ENCODE measurements at regions not wholly inside any gene's neighbourhood (a gene's known extent, or its start where the extent isn't known, plus 50 kb on each side); places are given as distances from the start of the nearest gene placed in this dataset.

DNA sequence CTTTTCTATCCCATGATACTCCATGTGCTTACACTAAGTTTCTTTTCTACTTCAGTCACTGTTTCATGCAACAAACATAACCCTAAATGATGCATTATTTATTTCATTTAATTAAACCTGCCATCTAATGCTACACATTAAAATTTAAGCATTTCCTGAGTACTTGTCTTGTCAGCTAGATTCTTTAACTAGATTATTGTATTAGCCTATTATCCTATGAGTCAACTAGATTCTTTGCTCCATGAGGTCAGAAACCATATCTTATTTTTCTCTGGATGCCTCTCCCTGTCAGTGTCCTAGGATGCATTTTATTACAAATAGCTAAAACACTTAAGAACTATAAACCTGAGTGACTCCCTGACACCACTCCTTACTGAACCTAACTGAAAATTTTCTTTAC, 652.4 kb downstream of the SLC4A3 start:
- no peak for DNase-seq (ENCODE audit: low read depth in 2 of 2)

DNA sequence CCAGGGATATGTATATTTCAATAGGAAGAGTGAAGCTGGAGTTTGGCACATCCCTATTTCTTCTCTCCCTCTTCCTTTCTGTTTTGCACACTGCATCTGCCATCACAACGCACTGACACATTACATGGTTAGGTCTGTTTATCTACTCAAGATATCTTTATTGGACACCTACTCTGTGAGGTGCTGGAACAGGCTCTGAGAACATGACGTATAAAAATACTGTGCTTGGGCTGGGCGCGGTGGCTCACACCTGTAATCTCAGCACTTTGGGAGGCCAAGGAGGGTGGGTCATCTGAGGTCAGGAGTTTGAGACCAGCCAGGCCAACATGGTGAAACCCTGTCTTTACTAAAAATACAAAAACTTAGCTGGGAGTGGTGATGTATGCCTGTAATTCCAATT, 653.3 kb downstream of the SLC4A3 start:
- no peak for DNase-seq (ENCODE audit: low read depth in 2 of 2)

DNA sequence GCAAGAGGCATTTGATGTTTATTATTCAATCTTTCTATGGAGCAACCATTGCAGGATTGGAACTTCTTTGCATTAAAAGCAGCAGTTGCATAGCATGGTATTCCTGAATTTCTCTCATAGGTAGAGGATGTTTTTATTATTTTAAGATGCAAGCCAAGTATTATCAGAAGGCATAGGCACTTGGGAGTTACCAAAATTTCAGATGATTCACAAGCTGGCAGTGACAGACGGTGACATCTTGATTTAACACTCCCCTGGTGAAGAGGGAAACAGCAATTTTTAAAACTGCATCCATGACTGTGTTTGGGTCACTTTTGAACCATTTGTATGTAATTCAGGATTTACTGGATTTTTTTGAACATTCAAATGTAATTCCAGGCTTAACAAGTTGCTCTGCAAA, 654.3 kb downstream of the SLC4A3 start:
- DNase-seq (ENCODE audit: low read depth in 2 of 2) = no peak

DNA sequence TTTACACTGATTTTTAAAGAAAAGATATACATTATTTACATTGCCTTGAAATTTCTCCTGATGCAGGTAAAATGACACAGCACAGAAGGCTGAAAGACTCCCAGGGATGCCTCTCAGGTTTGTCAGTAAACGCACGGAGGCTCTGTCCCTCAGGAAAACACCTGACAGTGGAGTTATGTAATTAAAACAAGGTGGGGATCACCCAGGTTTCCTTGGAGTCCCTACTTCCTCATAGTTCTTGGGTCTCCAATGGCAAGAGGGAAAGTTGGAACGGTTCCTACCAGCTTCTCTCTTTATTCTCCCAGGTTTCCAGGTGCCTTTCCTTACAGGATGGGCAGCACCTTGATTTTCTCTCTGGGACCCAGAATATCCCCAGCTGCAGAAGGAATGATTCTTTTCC, 654.8 kb downstream of the SLC4A3 start:
- DNase-seq (ENCODE audit: low read depth in 2 of 2) = no peak

DNA sequence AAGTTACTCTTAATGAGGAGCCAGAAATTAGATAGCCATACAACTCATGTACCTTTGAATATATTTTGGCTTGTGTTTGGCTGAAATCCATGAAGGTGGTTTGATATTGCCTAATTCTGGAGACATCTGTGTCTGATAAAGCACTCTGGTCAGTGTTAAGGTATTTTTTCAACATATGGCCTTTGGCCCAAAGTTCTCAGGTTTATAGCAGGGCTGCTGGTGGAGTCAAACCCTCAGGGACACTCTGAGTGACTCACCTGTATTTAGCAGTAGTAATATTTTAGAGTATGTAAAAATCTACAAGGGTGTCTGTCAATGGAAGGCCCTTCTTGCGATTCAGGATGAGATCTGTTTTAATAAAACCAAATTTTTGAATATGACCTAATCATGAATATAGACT, 666.5 kb downstream of the SLC4A3 start:
- no peak for DNase-seq (ENCODE audit: low read depth in 2 of 2)

DNA sequence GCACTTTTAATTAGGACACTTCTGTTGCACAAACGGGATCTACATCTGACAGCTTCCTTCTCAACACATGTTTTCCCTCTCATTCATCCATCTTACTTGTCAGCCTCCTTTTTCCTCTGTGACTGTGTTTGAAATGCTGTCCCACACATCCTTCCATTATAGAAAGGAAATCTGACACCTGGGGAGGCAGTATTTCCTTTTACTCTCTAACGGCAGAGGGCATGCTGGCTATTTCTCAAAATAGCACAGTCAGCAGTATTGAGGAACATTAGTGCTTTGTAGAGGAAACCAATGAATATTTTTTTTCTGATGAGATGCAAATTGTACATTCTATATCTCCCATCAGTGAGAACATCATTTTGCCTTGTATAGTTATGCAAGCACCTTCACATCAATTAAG, 668.7 kb downstream of the SLC4A3 start:
- no peak for DNase-seq (ENCODE audit: low read depth in 2 of 2)

DNA sequence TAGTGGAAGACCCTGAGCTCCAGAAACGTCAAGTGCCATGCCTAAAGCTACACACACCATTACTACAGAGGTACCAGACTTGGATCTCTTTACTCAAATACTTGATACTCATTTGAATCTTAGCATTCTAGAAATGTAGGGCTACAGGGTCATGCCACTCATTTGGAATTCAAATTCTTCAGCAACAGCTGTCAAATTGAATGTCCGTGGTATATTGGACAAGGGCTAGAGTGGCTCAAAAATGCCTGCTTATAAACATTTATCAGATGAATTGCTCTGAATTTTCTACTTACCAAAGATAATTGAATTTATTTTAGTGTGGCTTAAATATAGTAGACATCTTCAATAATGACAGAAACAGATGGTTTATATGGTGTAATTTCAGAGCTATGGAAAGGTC, 669.7 kb downstream of the SLC4A3 start:
- DNase-seq (ENCODE audit: low read depth in 2 of 2) = no peak

DNA sequence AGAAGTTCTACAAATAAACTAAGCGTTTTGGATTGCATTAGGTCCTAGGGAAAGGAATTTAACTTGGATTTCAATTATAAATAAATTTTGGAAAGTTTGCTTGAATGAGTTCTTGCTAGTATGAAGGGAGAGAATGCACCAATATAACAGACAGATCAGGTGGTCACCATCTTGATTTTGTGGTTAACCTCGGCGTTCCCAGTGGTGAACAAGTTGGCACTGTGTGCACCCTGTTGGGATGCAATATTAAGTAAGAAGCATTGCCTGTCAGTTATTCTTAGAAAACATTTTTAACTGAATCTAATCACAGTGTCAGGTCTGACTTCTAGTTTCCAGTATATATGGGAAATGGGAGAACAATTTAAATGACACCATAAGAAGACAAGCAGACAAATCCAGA, 673.4 kb downstream of the SLC4A3 start:
- DNase-seq (ENCODE audit: low read depth in 2 of 2) = no peak

DNA sequence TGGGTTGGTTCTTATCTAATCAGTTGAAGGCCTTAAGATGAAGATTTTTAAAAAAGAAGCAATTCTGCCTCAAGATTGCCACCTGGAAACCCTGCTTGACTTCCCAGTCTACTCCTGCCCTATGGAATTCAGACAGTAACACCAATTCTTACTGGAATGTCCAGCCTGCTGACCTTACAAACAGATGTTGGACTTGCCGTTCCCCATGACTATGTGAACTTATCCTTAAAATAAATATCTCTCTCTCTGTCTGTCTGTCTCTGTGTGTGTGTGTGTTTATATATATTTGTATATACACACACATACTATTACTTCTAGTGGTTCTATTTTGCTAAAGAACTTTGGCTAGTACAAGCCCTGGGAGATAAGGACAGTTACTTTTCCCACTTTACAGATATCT, 675.3 kb downstream of the SLC4A3 start:
- no peak for DNase-seq (ENCODE audit: low read depth in 2 of 2)

DNA sequence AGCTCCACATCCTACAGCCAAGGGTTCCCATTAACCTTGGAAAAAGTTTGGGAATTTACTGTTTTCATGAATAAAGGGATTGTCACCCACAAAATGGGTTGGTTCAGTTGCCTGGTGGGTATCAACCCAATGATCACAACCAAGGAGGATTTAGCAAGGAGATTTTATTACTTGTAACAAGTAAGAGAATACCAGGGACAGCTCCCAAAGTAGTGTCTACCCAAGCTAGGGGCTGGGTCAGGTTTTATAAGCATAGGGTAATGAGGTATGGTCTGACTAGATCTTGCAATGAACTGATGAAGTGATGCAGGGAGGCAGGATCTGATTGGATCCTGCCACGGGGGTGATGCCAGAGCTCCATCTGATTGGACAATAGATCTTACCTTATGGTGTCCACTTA, 681.8 kb downstream of the SLC4A3 start:
- DNase-seq (ENCODE audit: low read depth in 2 of 2) = no peak

DNA sequence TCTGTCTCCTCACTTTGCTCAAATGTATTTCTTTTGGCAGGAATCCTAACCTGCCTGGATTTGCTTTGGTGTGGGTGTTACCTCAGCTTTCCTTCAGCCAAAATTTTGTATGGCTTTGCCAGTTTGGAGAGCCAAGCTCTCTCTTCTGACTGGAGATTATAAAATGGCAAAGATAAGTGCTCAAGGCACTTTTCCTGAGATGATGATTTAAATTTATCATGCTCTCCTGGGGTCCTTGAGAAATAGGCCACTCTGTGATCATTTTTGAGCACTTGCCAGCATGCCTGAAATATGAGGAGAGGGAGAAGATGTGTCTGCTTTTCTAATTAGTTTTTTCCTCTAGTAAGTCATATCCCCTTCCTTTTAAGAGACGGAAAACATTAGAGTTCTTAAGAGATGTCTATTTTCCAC, 683.0 kb downstream of the SLC4A3 start:
- DNase-seq (ENCODE audit: low read depth in 2 of 2) = no peak

DNA sequence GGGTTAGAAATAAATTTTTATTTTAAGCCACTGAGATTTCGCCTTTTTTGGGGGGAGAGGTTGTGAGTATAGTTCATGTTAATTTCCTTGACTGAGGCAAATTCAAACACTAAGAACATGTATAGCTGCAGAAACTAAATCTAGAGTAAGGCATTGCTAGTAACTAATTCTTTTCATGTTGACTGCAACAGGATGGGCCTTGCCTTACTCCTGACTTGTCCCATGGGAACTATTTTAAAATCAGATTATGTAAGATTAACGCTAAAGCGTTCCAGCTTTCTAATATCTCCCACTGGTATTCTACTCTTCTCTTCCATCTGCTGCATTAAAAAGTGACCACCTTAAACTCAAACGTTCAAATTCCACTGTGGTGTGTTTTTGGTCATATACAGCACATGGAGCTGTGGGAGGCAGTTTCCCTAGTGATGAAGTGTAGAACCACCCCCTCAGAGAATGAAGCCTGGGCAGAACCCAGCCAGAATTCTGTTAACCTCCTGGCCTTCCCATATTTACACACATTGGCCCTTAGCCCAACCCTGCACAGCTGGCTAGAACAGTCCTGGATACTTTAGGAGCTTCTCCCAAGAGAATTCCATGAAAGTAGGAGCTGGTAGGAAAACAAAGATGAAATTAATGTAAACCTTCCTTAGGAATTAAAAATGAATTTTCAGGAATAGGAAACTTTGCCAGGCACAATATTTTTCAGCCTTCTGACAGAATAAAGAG, 687.8 kb downstream of the SLC4A3 start:
- no peak for DNase-seq (ENCODE audit: low read depth in 2 of 2)

DNA sequence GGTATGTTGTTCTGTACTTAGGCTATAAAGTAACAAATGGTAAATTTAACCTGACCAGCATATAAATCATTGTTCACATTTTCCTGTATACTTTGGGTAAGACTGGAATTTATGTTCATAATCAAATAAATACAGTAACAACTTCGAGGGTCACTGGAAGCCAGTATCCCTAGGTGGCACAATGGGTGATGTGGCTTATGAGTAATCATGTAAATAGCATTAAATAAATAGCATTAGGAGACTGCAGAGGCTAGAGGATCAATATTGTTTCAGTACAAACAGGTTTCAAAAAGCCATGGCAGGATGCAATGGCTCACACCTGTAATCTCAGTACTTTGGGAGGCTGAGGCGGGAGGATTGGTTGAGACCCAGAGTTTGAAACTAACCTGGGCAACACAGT, 690.6 kb downstream of the SLC4A3 start:
- no peak for DNase-seq (ENCODE audit: low read depth in 2 of 2)

DNA sequence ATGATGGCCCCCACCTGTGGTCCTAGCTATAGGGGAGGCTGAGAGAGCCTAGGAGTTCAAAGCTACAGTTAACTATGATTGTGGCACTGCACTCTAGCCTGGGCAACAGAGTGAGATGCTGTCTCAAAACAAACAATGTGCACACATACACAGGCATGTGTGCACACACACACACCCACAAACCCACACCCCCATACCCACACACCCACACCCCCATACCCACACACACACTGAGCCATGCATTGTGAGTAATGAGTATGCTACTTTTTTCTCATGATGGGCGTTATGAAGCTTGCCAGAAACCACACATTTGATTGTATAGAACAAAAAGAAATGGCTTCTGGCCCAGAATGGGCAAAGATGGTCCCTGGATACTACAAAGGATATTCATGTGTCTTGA, 691.1 kb downstream of the SLC4A3 start:
- DNase-seq (ENCODE audit: low read depth in 2 of 2) = no peak

DNA sequence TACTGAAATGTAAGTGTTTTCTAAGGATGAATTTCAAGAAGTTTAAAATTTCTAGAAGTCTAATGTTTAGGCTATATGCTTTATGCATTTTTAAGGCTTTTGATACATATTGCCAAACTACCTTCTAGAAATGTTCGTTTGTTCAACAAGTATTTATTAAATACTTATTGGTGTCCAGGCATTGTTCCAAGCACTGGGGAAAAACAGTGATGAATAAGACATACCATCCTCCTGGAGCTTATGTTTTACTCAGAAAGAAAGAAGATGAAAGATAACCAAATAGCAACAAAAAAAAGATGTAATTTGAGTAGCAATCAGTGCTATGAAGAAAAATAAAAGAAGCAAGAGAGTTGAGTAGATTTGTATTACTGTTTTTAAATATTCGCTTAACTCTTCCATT, 692.9 kb downstream of the SLC4A3 start:
- DNase-seq (ENCODE audit: low read depth in 2 of 2) = no peak

DNA sequence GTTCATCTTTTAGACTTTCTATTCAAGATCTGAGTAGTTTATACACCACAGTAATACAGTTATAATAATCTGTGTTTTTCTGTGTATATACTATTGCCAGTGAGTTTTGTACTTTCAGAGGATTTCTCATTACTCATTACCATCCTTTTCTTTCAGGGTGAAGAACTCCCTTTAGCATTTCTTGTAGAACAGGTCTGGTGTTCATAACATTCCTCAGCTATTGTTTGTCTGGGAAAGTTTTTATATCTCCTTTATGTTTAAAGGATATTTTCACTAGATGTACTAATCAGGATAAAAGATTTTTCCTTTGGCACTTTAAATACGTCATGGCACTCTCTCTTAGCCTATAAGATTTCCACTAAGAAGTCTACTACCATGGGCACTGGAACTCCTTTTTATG, 705.5 kb downstream of the SLC4A3 start:
- no peak for DNase-seq (ENCODE audit: low read depth in 2 of 2)

DNA sequence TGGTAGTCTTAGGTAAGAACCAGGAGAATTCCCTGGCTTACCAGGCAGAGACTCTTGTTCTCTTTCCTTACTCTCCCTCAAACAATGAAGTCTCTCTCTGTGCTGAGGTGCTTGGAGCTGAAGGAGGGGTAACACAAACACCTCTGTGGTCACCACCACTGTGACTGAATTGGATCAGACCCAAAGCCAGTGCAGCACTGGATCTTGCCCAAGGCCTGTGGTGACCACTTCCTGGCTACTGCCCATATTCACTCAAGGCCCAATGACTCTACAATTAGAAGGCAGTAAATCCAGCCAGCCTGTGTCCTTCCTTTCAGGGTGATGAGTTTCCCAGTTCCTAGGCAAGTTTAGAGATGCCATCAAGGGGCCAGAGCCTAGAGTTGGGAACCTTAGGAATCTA, 706.8 kb downstream of the SLC4A3 start:
- no peak for DNase-seq (ENCODE audit: low read depth in 2 of 2)

DNA sequence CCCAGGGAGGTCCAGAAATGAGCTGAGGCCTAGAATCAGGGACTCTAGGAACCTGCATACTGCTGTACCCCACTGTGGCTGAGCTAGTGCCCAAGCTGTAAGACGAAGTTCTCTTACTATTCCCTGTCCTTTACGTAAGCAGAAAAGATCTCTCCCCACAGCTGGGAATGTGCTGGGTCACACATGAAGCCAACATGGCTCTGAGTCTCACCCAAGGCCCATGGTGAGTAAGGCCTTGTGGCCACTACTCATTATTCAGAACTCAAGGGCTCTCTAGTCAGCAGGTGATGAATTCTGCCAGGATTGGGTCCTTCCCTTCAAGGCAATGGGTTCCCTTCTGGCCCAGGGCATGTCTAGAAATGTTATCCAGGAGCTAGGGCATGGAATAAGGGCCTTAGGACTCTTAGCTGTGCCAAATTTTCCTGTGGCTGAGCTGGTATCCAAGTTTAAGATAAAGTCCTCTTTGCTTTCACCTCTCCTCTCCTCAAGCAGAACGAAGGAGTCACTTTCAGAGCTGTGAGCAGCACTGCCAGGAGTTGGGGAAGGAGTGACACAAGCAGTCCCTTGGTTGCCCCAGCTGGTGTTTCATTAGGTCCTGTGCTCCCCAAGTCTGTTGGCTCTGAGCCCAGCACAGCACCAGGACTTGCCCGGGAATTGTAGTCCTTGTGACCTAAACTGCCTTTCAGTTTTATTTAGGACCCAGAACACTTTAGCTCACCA, 707.6 kb downstream of the SLC4A3 start:
- no peak for DNase-seq (ENCODE audit: low read depth in 2 of 2)

DNA sequence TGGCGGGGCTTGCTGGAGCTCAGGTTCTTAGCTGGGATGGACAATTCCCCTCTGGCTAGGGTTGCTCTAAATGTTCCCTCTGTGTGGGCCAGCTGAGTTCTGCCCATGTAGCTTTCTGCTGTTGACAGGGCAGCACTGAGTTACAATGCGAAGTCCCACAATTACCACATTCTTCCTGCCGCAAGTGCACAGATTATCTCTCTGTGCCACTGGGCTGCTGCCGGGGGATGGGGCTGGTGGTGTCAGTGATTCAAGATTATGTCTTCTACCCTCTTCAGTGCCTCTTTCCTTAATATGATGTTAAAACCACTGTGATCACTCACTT, 708.1 kb downstream of the SLC4A3 start:
- DNase-seq (ENCODE audit: low read depth in 2 of 2) = no peak

DNA sequence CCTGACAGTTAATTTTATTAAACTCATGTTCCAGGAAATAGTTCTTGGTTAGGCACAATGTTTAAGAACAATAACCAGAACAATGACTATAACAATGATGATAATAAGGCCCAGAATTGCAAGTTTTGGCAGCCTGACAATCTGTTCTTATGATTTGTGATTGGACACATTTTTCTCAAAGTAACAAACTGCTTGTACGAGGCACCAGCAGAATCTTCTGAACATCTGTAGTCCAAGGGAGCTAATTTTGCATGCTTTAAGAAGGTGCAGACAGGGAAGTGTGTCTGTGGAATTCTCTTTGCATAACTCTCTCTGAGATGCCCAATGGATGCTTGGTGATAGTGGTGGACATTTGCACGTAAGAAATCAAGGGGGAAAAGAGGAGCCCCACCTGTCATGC, 709.3 kb downstream of the SLC4A3 start:
- DNase-seq (ENCODE audit: low read depth in 2 of 2) = no peak

DNA sequence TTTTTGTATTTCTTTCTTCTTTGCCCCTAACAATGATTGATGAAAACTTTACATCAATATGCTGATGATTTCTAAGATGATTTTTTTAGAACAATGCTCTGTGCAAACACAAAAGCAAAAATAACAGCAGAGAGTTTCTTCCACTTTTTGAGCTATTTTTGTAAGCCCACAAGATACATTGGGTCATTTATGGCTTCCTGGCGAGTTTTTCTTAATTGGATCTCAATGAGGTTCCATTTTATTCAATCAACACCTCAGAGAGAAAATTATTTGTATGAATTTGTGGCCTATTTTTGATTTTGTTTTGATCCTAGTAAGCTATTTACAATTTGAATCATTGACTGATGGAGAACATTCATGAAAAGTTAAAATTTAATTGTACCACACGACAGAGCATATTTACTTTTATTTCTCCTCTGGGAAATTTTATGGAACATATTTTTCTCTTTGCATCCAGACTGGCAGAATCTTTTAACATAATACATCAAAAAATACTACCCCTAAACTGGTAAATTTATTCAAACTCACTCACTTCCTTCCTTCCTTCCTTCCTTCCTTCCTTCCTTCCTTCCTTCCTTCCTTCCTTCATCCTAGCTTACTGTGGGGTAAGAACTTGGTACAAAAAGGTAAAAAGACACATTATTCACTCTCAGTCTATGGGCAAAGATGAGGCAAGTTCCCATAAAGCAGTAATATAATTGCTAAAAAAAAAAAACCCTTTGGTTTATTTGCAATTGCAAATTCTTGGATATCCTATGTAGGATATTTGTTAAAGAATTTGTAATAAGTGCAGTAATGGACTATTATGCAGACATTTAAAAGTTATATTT, 710.4 kb downstream of the SLC4A3 start:
- DNase-seq (ENCODE audit: low read depth in 2 of 2) = no peak

DNA sequence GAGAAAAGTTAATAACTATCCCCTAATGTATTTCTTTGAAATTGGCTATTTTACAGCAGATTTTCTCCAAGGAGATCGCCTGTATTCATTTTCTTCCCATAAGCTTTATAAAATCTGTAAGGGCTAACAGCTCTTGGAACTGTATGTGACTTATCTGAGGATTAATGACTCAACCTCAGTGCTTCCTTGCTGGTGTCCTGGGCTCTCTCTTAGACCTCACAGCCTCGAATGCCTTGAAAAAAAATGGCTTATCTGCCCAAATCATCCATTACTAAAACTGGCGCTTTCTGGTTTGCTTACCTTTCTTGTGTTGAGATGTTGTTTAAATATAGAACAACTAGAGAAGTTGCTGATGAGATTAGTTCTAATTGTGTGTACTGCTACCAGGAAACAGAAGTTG, 713.6 kb downstream of the SLC4A3 start:
- no peak for DNase-seq (ENCODE audit: low read depth in 2 of 2)

DNA sequence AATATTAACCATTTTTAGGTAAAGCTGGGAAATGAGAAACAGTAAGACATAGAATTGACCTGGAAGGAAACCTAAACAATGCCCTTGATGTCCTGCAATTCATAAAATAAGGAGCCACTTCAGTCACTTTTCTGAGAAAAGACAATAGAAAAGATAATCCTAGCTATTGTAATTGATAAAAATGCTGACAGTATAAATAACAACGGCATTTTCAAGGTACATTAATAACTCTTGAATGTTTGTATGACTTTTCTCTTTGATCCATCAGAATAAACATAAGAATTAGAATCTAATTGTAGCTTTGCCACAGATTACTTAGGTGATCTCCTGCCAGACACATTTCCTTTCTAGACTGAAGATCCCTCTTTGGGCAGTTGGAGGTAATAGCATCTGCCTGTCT, 719.5 kb downstream of the SLC4A3 start:
- DNase-seq (ENCODE audit: low read depth in 2 of 2) = no peak

Data from activated CD4-positive, alpha-beta T cell treated with anti-CD3 and anti-CD28 coated beads for 24 hours (primary cell).